ENCODE measurements at regions not wholly inside any gene's neighbourhood (a gene's known extent, or its start where the extent isn't known, plus 50 kb on each side); places are given as distances from the start of the nearest gene placed in this dataset.
"Not testable (repeated sequence)": the region's sequence is repeated elsewhere in the genome, so short reads cannot be mapped to it uniquely, and the experiment has no call there.

DNA sequence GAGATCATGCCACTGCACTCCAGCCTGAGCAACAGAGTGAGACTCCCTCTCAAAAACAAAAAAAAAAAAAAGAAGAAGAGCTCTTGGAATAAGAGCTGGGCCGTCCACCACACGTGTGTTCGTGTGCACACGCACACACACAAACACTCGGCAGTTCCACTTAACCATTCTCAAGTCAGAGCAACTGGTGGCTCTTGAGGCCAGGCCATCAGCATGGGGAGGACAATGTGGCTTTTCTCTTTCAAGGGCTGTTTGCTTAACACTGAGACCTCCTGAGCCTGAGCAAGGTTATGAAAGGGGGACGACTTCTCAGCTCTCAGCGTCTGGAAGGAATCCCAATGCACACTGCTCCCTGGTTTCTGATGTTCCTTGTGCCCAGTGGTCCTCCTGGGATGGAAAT, 444.9 kb downstream of the SOX9 start:
- no peak for DNase-seq

DNA sequence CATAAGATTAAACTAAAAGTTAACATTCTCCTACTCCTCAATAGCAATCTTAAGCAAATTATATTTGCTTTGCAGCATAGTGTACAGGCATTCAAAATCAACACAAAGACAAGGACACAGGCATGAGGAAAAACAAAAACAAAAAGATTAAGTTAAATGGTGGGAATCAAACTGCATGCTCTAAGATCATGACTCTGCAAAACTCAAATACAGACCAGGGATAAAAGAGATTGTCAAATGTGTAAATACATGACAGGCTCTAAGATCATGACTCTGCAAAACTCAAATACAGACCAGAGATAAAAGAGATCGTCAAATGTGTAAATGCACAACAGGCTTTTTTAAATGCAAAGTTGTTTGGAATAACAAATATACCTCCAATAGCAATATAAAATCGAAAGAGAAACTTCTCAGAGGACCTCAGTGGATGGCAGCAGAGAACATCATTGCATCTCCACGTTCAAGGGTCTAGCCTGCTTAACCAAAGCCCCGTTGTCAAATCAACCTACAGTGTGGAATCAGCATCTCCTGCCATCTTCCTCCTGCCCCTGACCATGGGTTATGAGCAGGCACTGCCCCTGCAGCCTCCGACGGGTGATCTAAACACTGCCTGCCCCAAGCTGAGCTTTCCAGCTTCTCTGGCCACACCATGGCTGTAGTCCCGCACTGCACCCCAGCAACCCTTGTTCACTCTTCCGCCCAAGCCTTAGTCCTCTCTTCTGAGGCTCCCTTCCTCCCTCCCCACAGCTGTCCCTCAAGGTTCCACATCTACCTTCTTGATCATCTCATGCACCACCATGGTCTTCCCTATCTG, 446.1 kb downstream of the SOX9 start:
- no peak for DNase-seq

DNA sequence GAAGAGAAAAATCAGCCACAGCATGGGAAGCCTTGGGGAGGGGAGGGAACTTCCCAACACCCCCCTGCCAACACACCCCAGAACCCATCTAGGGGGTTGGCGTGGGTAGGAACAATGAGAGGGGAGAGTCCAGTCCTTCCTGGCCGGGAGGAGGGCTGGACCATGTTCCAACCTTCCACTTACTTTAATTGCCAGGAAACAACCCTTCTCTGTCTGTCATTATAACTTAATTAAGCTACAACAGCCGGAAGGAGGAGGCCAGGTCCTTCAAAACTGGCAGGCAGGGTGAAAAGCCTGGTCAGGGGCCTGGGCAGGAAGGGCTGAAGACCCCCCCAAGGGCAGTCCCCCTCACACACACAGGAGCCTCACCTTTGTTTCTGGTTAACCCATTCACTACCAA, 447.0 kb downstream of the SOX9 start:
- no peak for DNase-seq

DNA sequence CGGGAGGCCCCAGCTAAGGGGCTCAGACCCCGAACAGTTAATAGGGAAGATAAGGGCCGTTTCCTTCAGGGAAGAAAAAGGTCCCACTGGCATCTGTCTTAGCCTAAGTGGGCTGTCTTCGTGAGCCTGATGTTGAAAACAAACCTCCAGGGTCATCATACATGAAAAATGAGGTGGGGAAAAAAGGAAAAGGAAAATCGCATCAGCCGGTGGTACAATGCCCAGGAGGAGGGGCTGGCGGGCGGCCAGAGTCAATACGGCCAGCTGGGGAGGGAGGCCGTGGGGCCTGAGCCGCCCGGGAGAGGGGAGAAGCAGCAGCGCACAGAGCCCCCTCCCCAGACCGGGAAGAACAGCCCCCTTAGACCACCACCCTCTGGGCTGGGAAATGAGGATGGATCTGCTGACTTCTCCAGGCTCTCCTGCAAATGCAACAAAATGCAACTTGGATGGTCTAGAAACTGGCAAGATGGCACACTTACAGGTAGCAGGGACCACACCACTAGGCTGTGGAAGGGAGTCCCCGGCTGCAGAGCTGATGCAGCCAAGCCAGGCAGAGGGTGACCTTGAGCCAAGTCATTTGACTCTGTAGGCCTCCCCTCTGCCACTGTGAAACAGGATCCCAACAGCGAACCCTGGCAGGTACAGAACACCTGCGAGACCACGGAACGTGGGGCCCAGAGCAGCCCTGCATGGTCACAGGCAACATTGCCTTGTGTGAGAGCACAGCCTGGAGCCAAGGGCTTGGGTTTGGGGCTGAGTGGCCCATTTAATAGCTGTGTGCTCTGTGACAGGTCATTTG, 448.5 kb downstream of the SOX9 start:
- DNase-seq, result no peak

DNA sequence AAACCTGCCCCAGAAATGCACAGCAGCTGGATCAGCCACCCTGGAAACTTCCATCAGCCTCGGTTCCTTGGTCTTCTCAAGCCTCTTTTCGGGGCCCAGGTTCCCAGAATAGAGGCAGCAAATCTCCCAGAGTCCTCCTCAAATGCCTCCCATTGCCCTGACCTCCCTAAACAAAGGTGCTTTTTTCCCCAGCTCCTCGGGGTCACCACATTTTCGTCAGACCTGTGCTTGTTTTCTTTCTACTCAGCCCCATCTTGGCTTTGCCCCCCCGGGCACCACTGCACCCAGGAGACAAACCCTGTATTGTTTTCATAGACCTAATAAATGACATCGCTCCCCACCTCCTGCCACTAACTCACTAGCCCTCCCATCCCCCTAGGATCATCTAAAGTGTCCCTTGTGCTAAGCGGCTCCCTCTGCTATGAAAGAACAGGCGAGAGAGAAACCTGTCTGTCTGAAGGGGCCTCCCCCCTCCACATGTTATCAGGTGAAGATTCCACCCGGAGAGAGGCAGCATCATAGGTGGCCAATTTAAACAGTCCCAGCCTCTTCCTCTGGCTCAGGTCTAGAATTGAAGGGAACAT, 451.1 kb downstream of the SOX9 start:
- no peak for DNase-seq

DNA sequence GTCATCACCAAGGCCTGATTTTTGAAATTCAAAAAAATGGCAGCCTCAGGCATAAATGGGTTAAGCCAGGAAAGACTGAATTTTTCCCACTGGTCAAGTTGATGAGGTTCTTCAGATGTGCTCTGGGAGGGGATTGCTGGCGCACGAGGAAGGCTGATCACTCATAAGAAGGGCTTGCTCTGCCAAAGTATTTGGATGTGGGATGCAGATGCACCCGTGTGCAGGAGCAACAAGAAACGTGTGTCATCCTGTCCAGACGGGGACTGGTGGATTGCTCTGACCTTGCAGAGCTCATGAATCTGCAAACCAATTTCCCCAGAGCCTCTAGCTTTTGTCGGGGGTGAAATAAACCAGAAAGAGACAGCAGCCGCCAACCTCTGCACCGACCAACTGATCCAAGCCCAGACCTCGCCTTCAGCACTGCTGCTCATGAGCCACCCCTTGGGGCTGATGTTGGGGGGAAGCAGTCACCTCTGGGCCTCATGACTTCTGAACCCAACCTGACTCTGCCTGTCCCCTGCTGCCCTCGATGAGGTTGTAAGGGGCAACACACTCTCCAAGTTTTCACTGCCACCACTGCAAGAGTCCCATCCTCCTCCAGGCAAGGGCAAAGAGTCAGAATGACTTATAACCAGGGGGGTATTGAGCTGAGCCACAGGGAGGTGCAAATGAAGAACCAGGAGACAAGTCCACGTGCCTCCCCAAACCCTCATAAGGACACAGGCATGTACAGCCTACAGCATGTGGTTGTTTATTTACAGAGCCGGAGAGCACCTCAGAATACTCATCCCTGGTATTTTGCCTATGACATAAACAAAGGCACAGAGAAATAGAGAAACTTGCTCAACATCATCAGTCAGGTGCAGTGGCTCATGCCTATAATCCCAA, 452.0 kb downstream of the SOX9 start:
- DNase-seq, result no peak

DNA sequence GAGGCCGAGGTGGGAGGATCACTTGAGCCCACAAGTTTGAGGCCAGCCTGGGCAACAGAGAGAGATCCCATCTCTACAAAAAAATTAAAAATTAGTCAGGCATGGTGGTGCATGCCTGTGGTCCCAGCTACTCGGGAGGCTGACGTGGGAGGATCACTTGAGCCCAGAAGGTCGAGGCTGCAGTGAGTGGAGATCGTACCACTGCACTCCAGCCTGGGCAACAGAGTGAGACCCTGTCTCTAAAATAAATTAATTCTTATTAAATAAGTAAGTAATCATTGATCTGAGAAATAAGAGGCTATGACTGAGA, 452.6 kb downstream of the SOX9 start:
- DNase-seq, result not testable (repeated sequence)

DNA sequence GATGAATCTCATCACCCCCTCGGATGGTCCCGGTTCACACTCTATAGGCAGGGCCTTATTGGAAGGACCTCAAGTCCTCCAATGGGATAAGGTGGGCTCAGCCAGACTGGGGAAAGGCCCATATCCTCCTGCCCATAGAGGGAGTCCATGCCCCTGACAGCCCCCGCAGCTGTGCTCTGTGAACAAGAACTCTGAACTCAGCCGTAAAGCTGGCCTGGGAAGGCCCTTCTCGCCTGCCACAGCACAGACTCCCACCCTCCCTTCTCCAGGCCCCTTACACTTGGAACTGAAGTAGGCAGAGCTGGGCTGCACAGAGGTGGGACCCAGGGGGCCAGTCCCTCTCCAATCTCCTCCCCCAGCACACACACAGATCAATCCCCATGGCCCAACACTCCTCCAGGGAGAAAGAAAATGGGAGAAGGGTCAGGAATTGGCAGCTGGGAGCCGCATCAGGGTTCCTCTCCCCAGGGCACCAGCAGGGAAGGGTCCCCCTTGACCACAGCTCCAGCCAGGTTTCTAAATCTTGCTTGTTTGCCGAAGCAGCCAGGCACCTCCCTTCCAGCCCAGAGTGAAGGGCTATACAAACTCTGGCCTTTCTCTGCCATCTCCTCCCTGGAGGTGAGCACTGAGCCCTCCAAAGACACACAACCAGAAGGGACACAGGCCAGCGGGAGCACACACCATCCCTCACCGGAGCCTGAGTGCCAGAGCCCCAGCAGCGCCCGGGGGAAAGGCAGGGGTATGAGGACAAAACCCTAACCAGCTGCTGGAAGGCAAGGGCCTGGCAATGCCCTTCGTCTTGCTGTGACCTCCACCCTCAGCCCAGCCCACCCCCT, 454.1 kb downstream of the SOX9 start:
- DNase-seq, result no peak

DNA sequence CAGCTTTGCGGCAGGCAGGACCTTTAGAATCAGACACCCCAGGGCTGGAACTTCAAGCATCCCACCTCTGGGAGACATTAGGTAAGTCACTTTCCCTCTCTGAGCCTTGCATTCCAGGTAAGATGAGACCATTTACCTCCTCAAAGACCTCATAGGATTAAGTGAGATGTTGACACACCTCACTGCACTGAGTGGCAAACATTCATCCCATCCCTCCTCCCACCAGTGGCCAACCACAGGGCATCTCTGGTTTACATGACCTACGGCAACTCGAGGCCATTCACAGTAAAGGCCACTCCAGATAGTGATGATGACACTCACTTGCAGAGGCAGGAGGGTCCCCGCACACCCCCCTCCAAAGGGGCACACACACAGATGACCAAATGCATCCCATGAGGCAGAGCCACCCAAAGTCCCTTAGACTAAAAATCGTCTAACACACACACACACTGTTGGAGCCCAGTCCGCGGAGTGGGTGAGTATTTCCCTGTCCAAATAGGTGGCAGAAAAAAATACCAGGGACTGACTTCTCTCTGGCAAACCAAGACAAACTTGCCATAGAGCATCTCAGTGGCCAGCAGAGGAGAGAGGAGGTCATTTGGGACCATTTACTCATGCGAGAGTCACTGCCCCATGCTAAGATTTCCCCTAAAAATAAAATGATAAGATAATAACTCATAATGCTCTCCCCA, 454.9 kb downstream of the SOX9 start:
- DNase-seq, result no peak

DNA sequence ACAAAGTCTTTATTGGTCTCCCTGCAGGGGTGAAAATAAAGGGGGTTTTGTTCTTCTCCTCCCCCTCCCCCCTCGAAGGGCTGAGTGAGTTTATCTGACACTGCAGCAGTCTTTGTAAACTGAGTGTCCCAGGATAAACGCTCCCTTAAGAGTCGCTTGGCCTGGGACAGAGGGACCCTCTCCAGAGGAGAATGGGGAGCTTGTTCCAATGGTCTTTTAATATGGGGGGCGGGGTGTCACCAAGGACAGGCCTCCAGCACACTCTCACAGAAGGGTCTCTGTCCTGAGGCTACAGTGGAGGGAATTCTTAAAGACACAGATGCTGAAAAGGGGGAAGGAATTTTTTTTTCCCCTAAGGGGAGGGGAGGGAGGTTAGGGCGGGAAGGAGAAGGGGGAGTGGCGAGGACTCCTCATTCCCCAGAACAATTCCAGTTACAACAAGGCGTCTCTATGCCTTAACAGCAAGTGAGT, 455.5 kb downstream of the SOX9 start:
- DNase-seq, result no peak

DNA sequence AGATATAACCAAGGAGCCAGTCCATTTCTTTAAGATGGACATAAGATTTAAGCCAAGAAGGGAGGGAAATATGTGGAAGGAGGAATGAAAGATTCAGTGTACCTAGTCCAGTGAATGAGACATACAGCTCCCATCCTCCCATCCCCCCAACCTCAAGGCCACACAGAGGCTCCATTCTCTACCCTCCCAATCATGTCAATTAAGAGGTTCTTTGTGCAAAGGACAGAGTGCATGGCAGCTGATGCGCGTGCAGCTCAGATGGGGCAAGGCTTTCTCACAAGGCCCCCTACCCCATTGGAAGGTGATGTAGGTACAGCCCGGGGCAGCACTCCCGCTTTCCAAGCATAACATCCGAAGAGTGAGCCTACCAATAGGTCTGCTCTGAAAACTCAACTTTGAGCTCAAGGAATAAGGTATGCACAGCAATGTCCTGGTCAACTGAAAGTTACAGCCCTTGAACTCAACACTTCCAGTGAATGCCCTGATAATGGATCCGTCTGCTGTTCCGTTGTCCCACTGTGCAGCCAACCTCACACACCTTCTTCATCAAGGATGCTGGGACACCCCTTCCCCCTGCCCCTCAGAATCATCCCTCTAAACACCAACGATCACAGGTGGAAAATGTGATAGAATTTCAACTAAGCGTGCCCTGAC, 458.1 kb downstream of the SOX9 start:
- DNase-seq, result no peak

DNA sequence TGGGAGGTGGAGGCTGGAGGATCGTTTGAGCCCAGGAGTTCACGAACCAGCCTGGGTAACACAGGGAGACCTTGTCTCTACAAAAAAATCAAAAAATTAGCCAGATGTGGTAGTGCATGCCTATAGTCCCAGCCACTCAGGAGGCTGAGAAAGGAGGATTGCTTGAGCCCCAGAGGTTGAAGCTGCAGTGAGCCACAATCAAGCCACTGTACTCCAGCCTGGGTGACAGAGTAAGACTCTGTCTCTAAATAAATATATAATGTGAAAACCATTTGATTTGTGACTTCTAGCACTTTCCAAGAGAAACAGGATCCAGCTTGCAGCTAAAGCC, 459.1 kb downstream of the SOX9 start:
- DNase-seq, result no peak

DNA sequence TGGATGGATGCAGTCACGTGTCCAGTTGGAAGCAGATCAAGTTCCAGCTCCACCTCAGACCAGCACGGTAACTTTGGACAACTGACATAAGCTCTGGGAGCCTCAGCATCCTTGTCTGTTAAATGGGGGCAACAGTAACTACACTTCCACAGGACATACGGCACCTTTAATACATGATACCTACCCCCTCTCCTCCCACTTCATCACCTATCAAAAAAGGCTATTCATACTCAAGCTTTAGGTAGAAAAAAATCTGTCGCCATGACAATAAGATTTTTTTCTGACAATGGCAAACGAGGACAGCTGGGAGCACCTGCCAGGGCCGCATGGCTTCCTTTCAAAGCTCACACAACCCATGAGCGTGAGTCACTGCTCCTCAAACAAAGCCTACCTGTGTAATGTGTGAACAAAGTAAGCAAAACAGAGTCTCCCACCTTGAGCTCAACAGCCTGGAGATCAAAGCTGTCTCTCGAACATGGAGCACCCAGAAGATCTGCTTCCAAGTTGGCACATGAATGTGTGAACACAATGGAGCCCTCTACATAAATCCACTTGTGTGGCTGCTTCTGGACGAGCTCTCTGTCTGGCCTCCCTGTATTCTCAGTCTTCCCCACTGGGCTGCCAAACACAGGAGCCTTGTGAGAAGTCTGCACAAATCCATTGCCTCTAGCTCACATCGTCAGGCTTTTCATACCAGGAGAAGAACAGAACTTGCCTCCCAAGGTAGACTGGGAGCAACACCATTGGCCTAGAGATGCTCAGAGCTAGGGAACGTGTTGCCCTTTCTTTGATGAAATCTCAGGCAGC, 459.7 kb downstream of the SOX9 start:
- DNase-seq, result no peak

DNA sequence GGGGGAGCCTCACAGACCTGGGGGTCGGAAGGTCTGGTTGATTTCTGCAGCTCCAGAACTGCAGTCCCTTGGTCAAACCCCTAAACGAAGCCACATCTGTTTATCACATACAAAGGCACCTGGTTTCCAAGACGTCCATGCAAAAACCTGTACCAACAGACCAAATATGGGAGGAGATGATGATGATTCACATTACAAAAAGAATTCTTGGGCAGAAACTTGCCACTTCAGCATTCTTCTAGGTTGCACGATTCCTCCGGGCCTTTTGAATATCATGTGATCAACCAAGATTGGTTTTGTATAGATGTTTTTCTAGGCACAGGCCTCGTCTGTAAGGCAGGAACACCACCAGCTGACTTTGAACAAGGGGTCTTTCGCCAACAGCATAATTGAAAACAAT, 466.3 kb downstream of the SOX9 start:
- DNase-seq, result no peak

DNA sequence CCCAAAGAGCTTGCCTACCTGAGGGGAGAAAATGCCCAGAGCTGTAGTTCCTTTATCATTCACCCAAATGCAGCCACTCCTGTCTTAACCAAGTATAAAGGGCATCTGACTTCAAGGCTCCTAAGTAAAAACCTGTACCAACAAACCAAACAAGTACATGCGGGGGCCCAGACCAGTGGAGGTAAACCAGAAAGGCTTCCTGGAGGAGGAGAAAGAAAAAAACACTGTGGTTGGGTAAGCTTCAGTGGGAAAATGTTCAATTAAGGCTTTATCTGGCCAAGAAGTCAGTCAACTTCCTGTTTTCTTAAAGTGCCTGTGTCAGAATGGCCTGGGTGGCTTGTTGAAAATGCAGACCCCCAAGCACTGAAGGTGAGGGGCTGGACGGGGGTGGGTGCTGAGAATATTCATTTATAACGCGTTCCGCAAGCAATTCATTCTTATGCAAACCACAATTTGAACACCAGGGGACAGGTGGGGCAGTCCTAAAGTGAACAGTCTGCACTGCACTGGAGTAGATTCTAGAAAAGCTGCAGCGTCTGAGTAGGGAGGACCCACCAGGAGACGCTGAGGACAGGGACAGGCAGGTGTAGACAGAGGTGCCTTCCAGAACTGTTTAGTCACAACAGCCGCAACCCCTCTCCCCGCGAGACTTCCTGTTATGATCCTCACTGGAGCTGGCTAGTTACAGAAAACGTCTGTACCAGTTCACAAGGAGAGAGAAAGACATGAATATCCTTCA, 467.1 kb downstream of the SOX9 start:
- DNase-seq, result no peak

DNA sequence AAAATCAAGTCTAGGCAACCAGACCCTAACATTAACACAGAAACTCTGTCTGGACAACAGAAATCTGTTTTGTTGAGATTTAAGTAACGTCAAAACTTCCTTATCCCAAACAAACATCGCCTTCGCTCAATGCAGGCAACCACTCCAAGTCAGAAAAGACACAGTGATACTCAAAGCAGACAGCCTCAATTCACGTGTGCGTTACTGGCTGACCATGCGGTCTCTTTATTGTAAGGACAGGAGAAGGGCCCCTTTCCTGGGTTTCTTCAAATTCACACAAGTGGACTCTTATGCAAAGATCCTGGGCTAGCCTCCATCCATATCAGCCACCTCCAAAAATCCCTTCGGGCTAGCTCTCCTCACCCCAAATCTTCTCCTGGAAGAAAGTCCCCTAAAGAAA, 467.7 kb downstream of the SOX9 start:
- no peak for DNase-seq

DNA sequence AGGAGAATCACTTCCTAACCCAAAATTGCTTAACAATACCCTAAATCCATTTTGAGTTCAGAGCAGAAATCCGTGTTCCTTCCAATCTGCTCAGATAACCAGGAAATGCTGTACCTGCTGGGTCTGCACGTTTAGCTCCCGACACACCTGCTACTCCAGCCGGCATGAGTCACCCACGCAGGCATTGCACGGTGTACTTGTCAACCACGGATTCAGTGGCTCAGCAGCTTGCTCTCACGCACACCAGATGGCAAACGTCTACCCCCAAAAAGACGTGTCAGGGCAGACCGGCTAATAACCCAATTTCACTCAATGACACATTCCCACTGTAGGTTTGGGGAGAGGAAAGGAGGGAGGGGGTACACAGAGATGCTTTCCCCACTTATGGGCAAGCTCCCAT, 468.1 kb downstream of the SOX9 start:
- DNase-seq, result no peak

DNA sequence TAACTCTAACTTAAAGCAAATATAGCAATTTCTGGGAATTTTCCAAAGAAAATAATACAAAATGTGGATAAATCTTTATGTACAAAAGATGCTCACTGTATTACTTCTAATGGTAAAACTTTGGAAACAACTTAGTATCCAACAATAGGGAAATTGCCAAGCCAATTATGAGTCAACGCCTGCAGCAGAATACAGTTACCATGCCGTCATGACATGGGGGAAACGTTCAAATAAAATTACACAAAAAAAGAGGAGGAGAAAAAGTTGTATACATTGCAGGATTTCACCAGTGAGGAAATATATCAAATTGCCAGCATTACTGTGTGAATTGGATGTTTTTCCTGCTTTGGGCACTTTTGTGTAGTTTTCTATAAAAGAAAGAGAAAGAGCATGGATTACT, 469.6 kb downstream of the SOX9 start:
- DNase-seq, result no peak

DNA sequence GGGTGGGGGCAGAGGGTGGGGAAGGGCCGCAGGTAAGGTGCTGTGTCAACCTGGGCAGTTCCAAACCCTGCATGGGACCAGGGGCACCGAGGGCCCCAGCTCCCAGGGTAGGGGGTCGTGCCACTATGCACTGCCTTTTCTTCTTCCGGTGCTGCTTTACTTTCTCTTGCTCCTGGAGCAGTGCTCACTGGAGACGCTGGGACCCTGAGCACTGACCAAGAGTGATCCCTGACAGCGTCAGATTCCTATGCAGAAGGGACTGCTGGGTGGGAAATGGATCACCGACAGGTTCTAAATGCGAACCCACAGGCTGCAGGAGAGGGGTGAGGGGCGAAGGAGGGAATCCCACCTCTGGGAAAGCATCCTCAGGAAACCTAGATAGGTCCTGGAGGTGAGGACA, 470.1 kb downstream of the SOX9 start:
- DNase-seq, result no peak

Measured in effector CD4-positive, alpha-beta T cell (primary cell).